ENCODE measurements at regions not wholly inside any gene's neighbourhood (a gene's known extent, or its start where the extent isn't known, plus 50 kb on each side); places are given as distances from the start of the nearest gene placed in this dataset.

GRCh38 chr15:100705841-100706240, 103.5 kb downstream of the ASB7 start:
- H3K36me3 ChIP-seq, result no peaks in the 10 kb centered on the region
- H3K9me3 ChIP-seq, result no peaks in the 10 kb centered on the region
- TF ChIP-seq EP300 (IDR thresholded peaks at IDR 0.05), result no peak
- no peak for TF ChIP-seq POLR2A (IDR thresholded peaks at IDR 0.05)
- TF ChIP-seq CTCF (IDR thresholded peaks at IDR 0.05), result no peak
- no peak overlapping the region for H3K27ac ChIP-seq
- H3K4me1 ChIP-seq (ENCODE audit: insufficient read depth), result no peaks in the 10 kb centered on the region
- no peaks in the 10 kb centered on the region for H3K27me3 ChIP-seq
- DNase-seq, result peak in 2 of 5 donors; percentile 12 to 17
- intact Hi-C loops (cut with DNase I), result no loop called here
- H3K4me3 ChIP-seq, result no peak overlapping the region
- 92 to 96% (median 93%) methylated on average over 11 of the region's 11 CpGs for WGBS, 3 donors

GRCh38 chr15:100707229-100707628, 104.8 kb downstream of the ASB7 start:
- 73 to 79% (median 75%) methylated on average over 4 of the region's 4 CpGs for WGBS, 3 donors

GRCh38 chr15:100708916-100709315, 106.5 kb downstream of the ASB7 start:
- Histone ChIP-seq H3K9me3 (no peaks in the 10 kb centered on the region), H3K4me3 (no peak overlapping the region), H3K4me1 (ENCODE audit: insufficient read depth) (no peaks in the 10 kb centered on the region), H3K36me3 (no peaks in the 10 kb centered on the region), H3K27me3 (no peaks in the 10 kb centered on the region), H3K27ac (no peak overlapping the region)
- TF ChIP-seq EP300 (IDR thresholded peaks at IDR 0.05), result no peak
- TF ChIP-seq CTCF (IDR thresholded peaks at IDR 0.05), result no peak
- TF ChIP-seq POLR2A (IDR thresholded peaks at IDR 0.05), result no peak
- WGBS, 3 donors, result 92 to 93% (median 92%) methylated on average over 3 of the region's 3 CpGs
- intact Hi-C loops (cut with DNase I), result no loop called here
- peak in 1 of 5 donors; percentile 8 for DNase-seq

More at GRCh38 chr15:100707229-100707628, 104.8 kb downstream of the ASB7 start:
- Histone ChIP-seq H3K36me3 (no peaks in the 10 kb centered on the region), H3K9me3 (no peaks in the 10 kb centered on the region), H3K4me1 (ENCODE audit: insufficient read depth) (no peaks in the 10 kb centered on the region), H3K4me3 (no peak overlapping the region), H3K27ac (no peak overlapping the region), H3K27me3 (no peaks in the 10 kb centered on the region)
- intact Hi-C loops (cut with DNase I), result no loop called here
- DNase-seq, result peak in 1 of 5 donors; percentile 0
- TF ChIP-seq EP300 (IDR thresholded peaks at IDR 0.05) (no peak), POLR2A (IDR thresholded peaks at IDR 0.05) (no peak), CTCF (IDR thresholded peaks at IDR 0.05) (no peak)

GRCh38 chr15:100710222-100710621, 107.8 kb downstream of the ASB7 start:
- Histone ChIP-seq H3K36me3 (no peaks in the 10 kb centered on the region), H3K4me1 (ENCODE audit: insufficient read depth) (no peaks in the 10 kb centered on the region), H3K27me3 (no peaks in the 10 kb centered on the region), H3K9me3 (no peaks in the 10 kb centered on the region), H3K27ac (no peak overlapping the region), H3K4me3 (no peak overlapping the region)
- intact Hi-C loops (cut with DNase I), result no loop called here
- WGBS, 3 donors, result 47 to 50% (median 49%) methylated on average over 2 of the region's 2 CpGs
- DNase-seq, result peak in 1 of 5 donors; percentile 0
- TF ChIP-seq EP300 (IDR thresholded peaks at IDR 0.05) (no peak), POLR2A (IDR thresholded peaks at IDR 0.05) (no peak), CTCF (IDR thresholded peaks at IDR 0.05) (no peak)

All from ovary (tissue), 7 donors.